ENCODE measurements at regions not wholly inside any gene's neighbourhood (a gene's known extent, or its start where the extent isn't known, plus 50 kb on each side); places are given as distances from the start of the nearest gene placed in this dataset.

DNA sequence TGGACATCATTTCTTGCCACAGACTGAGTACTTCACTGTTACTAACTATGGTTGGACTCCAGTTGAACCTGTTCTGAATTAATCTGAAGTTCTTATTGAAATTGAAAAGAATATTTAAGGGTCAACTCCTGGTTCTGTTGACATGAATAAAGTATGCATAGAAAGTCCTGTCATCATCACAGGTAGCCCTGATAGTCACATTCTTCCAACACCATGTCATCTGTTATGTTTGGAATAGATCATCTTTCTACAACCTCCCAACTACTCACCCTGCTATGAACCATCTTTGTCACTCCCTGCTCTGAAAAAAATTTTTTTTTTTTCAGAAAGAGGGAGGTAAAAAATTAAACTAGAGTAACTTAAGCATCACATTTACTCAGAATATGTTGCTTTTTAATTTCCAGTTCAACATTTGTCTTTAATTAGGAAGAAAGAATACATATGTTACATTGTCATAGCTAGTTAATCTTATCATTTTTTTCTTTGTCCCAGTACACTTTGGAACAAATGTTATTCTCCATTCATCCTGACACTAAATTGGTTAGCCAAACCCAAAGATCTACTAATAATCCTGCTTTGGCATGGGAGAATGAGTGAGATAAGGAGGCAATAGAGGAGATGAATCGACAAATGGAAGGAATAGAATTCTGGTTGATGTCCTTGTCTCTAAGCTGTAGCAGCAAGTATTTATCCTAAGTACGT lies 775.1 kb upstream of the NRSN1 start:
- Mint-ChIP-seq H3K4me3 (ENCODE audit: unreplicated experiment) (no peak overlapping the region), H3K9me3 (ENCODE audit: unreplicated experiment) (peaks cover 3% of the 10 kb centered on the region), H3K27me3 (ENCODE audit: unreplicated experiment) (no peaks in the 10 kb centered on the region), H3K4me1 (ENCODE audit: low read depth, unreplicated experiment) (no peaks in the 10 kb centered on the region), H3K36me3 (ENCODE audit: unreplicated experiment) (peaks cover 5% of the 10 kb centered on the region), H3K27ac (ENCODE audit: unreplicated experiment) (no peak overlapping the region)
- TF ChIP-seq, protein P1, sequence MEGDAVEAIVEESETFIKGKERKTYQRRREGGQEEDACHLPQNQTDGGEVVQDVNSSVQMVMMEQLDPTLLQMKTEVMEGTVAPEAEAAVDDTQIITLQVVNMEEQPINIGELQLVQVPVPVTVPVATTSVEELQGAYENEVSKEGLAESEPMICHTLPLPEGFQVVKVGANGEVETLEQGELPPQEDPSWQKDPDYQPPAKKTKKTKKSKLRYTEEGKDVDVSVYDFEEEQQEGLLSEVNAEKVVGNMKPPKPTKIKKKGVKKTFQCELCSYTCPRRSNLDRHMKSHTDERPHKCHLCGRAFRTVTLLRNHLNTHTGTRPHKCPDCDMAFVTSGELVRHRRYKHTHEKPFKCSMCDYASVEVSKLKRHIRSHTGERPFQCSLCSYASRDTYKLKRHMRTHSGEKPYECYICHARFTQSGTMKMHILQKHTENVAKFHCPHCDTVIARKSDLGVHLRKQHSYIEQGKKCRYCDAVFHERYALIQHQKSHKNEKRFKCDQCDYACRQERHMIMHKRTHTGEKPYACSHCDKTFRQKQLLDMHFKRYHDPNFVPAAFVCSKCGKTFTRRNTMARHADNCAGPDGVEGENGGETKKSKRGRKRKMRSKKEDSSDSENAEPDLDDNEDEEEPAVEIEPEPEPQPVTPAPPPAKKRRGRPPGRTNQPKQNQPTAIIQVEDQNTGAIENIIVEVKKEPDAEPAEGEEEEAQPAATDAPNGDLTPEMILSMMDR (IDR thresholded peaks at IDR 0.05; ENCODE audit: partially characterized antibody, unreplicated experiment): no peak
- DNase-seq: no peak

DNA sequence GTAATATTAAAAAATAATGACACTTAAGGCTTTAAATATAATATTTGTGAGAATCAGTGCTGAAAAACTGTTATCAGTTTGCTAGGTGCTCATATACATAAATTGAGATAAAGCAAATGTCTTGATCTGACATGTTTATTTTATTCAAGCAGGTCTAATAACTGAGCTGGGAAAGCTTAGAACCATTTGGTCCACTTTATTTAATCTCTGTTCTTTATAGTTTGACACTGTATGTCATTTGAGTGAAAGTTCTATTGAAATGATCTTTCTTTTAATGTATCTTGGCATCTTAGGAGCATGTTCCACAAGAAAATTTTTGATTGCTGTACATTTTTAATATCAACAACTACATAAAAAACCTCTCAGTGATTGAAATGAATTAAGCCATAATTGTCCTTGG lies 772.0 kb upstream of the NRSN1 start:
- Mint-ChIP-seq H3K27ac (ENCODE audit: unreplicated experiment) (no peak overlapping the region), H3K4me3 (ENCODE audit: unreplicated experiment) (no peak overlapping the region)
- no peak for DNase-seq

DNA sequence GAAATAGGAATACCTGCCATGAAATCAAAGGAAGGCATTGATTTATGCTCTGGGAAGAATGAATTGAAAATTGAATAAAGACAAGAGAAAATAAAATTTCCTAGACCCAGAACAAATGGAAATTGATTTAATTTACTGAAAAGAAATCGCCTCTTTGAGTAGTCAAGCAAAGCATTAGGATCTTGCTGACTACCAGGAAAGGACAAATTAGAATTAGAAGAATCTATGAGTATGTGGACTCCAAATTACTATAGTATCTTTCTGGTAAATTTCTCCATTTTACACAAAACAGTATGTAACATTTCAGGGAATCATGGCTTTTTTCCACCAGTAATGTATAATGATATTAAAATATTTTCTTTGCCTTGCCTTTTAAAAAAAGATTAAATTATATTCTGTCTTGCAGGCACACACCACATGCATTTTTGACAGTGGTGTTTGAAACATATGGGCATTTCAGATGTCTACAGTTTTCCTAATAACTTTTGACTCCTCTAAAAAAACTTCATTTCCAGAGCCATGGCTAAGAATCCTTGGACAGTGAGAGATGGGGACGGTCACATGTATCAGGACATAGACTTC lies 768.7 kb upstream of the NRSN1 start:
- Mint-ChIP-seq H3K27ac (ENCODE audit: unreplicated experiment) (no peak overlapping the region), H3K4me1 (ENCODE audit: low read depth, unreplicated experiment) (no peaks in the 10 kb centered on the region), H3K36me3 (ENCODE audit: unreplicated experiment) (peaks cover 5% of the 10 kb centered on the region), H3K4me3 (ENCODE audit: unreplicated experiment) (no peak overlapping the region), H3K9me3 (ENCODE audit: unreplicated experiment) (peaks cover 5% of the 10 kb centered on the region), H3K27me3 (ENCODE audit: unreplicated experiment) (no peaks in the 10 kb centered on the region)
- no peak for DNase-seq
- TF ChIP-seq, protein P1 (IDR thresholded peaks at IDR 0.05; ENCODE audit: partially characterized antibody, unreplicated experiment): no peak

More for the DNA sequence above, 772.0 kb upstream of the NRSN1 start:
- TF ChIP-seq, protein P1 (IDR thresholded peaks at IDR 0.05; ENCODE audit: partially characterized antibody, unreplicated experiment): no peak
- Mint-ChIP-seq H3K4me1 (ENCODE audit: low read depth, unreplicated experiment) (no peaks in the 10 kb centered on the region), H3K9me3 (ENCODE audit: unreplicated experiment) (peaks cover 5% of the 10 kb centered on the region), H3K27me3 (ENCODE audit: unreplicated experiment) (no peaks in the 10 kb centered on the region), H3K36me3 (ENCODE audit: unreplicated experiment) (peaks cover 5% of the 10 kb centered on the region)

DNA sequence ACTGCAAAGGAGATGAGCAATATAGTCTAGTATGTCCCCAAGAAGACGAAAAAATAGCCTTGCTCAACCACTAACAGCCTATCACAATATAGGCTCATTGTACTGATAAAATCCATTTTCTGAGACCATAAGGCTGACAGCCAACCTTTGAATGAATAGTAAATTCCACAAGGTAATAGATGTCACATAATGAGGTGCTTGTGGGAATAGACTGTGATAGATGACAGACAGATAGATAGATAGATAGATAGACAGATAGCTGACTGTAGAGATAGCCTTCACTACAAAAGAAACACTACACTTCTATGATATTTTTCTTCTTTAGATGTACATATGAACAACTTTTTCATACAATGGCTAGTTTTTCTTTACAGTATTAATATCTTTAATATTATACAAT lies 760.3 kb upstream of the NRSN1 start:
- H3K36me3 Mint-ChIP-seq (ENCODE audit: unreplicated experiment): peaks cover 6% of the 10 kb centered on the region
- H3K27ac Mint-ChIP-seq (ENCODE audit: unreplicated experiment): no peak overlapping the region
- no peaks in the 10 kb centered on the region for H3K27me3 Mint-ChIP-seq (ENCODE audit: unreplicated experiment)
- H3K9me3 Mint-ChIP-seq (ENCODE audit: unreplicated experiment): peaks cover 2% of the 10 kb centered on the region
- H3K4me3 Mint-ChIP-seq (ENCODE audit: unreplicated experiment): no peak overlapping the region
- peaks cover 1% of the 10 kb centered on the region for H3K4me1 Mint-ChIP-seq (ENCODE audit: low read depth, unreplicated experiment)
- TF ChIP-seq, protein P1 (IDR thresholded peaks at IDR 0.05; ENCODE audit: partially characterized antibody, unreplicated experiment): no peak
- no peak for DNase-seq

DNA sequence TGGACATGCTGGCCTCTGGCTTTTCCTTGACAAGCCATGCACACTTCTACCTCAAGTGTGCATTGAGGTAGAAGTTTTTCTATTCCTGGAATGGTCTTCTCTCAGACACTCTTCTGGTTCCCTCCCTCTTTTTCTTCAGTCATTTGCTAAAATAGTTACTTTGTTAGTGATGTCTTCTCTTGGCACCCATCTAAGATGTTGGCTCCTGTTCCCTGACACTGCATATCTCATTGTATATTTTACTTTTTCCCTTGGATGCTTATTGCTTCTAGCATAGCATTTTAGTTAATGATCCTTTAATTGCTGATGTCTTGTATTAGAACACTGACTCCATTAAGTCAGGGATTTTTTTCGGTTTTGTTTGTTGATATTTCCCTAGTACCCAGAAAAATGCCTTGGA lies 758.7 kb upstream of the NRSN1 start:
- H3K4me1 Mint-ChIP-seq (ENCODE audit: low read depth, unreplicated experiment): peaks cover 11% of the 10 kb centered on the region
- DNase-seq: no peak
- TF ChIP-seq, protein P1 (IDR thresholded peaks at IDR 0.05; ENCODE audit: partially characterized antibody, unreplicated experiment): no peak
- H3K9me3 Mint-ChIP-seq (ENCODE audit: unreplicated experiment): peaks cover 5% of the 10 kb centered on the region
- no peak overlapping the region for H3K27ac Mint-ChIP-seq (ENCODE audit: unreplicated experiment)
- H3K4me3 Mint-ChIP-seq (ENCODE audit: unreplicated experiment): no peak overlapping the region
- H3K36me3 Mint-ChIP-seq (ENCODE audit: unreplicated experiment): peaks cover 6% of the 10 kb centered on the region
- no peaks in the 10 kb centered on the region for H3K27me3 Mint-ChIP-seq (ENCODE audit: unreplicated experiment)
